Astrocyte of the spinal cord (primary cell): ENCODE measurements at regions not wholly inside any gene's neighbourhood (a gene's known extent, or its start where the extent isn't known, plus 50 kb on each side); places are given as distances from the start of the nearest gene placed in this dataset.

Experiments used
- DNase-seq: peaks from one replicate; pipeline ENCODE4 v3.0.0; 2011; ENCODE audit warnings: low read depth, low spot score
- H3K4me3 ChIP-seq: 2 replicates; pipeline ENCODE4 v1.5.1; 2011; ENCODE audit warnings: low read depth, mild to moderate bottlenecking, low read length, moderate library complexity
- CTCF ChIP-seq: IDR thresholded peaks from 2 replicates; pipeline ENCODE4 v1.5.1; 2012; ENCODE audit warnings: low read depth, mild to moderate bottlenecking, low read length, inconsistent platforms
- in situ Hi-C: cut with HindIII; loops from 2 replicates; pipeline ENCODE4 v1.10.0; 2017; ENCODE audit warnings: low sequenced_read_pairs

GRCh38 chr11:15896026-15896425, 460.3 kb downstream of the SOX6 start:
- in situ Hi-C loops = no loop called here
- DNase-seq = no peak

GRCh38 chr11:15896530-15896929, 459.8 kb downstream of the SOX6 start:
- no peak for TF ChIP-seq CTCF

More at GRCh38 chr11:15896026-15896425, 460.3 kb downstream of the SOX6 start:
- no peak for TF ChIP-seq CTCF
- no peak overlapping the region for H3K4me3 ChIP-seq

GRCh38 chr11:15897211-15897960, 459.0 kb downstream of the SOX6 start:
- H3K4me3 ChIP-seq = no peak overlapping the region
- DNase-seq = no peak
- in situ Hi-C loops = no loop called here

More at GRCh38 chr11:15896530-15896929, 459.8 kb downstream of the SOX6 start:
- in situ Hi-C loops = no loop called here
- H3K4me3 ChIP-seq = no peak overlapping the region
- DNase-seq = no peak

GRCh38 chr11:15901054-15901453, 455.3 kb downstream of the SOX6 start:
- in situ Hi-C loops = no loop called here
- H3K4me3 ChIP-seq = no peak overlapping the region
- no peak for TF ChIP-seq CTCF
- DNase-seq = no peak

More at GRCh38 chr11:15897211-15897960, 459.0 kb downstream of the SOX6 start:
- no peak for TF ChIP-seq CTCF

- H3K4me3 ChIP-seq = no peak overlapping the region
- no peak for DNase-seq
- no peak for TF ChIP-seq CTCF
- in situ Hi-C loops = no loop called here
Measured at GRCh38 chr11:15901790-15902189, 454.6 kb downstream of the SOX6 start.

GRCh38 chr11:15903246-15903645, 453.1 kb downstream of the SOX6 start:
- DNase-seq = no peak
- TF ChIP-seq CTCF = no peak
- in situ Hi-C loops = no loop called here
- H3K4me3 ChIP-seq = no peak overlapping the region
